ENCODE measurements at regions not wholly inside any gene's neighbourhood (a gene's known extent, or its start where the extent isn't known, plus 50 kb on each side); places are given as distances from the start of the nearest gene placed in this dataset.

GRCh38 chr3:22734207-22734606 is 468.9 kb upstream of the UBE2E2 start:
- ChIA-PET CTCF (no interaction called here), POLR2A (no interaction called here)
- H3K9me3 Mint-ChIP-seq = peaks cover 15% of the 10 kb centered on the region
- ATAC-seq = peak; percentile 41; the same call in 1 of the 2 replicates
- no peak overlapping the region for H3K4me3 Mint-ChIP-seq
- H3K27me3 Mint-ChIP-seq (ENCODE audit: low read depth) = no peaks in the 10 kb centered on the region; the same call in 1 of the 2 replicates
- no peak for DNase-seq (ENCODE audit: low spot score)
- H3K4me1 Mint-ChIP-seq = peaks cover 7% of the 10 kb centered on the region
- H3K27ac Mint-ChIP-seq = no peak overlapping the region
- TF ChIP-seq NR3C1 (CRISPR knock-in tag; conservative IDR thresholded peaks at IDR 0.05; ENCODE audit: low read depth) (no peak), CREB1 (CRISPR knock-in tag; IDR thresholded peaks at IDR 0.05) (no peak), ZNF423 (CRISPR knock-in tag; IDR thresholded peaks at IDR 0.05) (no peak), E2F4 (CRISPR knock-in tag; IDR thresholded peaks at IDR 0.05; ENCODE audit: borderline replicate concordance, low read depth) (no peak), NFATC4 (CRISPR knock-in tag; IDR thresholded peaks at IDR 0.05) (no peak), PRDM15 (CRISPR knock-in tag; IDR thresholded peaks at IDR 0.05) (no peak), ZNF671 (CRISPR knock-in tag; IDR thresholded peaks at IDR 0.05) (no peak)
- TF ChIP-seq, protein P1, sequence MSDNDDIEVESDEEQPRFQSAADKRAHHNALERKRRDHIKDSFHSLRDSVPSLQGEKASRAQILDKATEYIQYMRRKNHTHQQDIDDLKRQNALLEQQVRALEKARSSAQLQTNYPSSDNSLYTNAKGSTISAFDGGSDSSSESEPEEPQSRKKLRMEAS (CRISPR knock-in tag; IDR thresholded peaks at IDR 0.05) = no peak
- no peaks in the 10 kb centered on the region for H3K36me3 Mint-ChIP-seq

DNA sequence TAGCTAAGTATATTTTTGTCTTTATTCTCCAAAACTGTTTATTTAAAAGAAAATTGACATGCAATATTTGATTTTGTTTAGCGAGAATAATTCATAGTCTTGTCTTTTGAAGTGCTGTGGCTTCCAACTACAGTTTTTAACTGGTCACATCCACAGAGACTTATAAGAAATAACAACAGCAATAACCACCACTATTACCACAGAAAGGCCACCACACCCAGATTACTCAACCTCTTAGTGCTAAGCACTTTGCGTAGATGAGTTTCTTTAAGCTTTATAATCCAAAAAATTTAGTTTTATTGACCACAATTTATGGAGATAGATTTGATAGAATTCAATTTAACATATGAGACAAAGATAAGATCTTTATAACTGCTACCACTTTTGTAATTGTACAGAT is 468.4 kb upstream of the UBE2E2 start:
- CTCF ChIA-PET = no interaction called here
- DNase-seq (ENCODE audit: low spot score) = no peak
- POLR2A ChIA-PET = no interaction called here
- Mint-ChIP-seq H3K9me3 (peaks cover 15% of the 10 kb centered on the region), H3K4me1 (peaks cover 6% of the 10 kb centered on the region), H3K36me3 (no peaks in the 10 kb centered on the region), H3K4me3 (no peak overlapping the region), H3K27me3 (ENCODE audit: low read depth) (no peaks in the 10 kb centered on the region; the same call in 1 of the 2 replicates), H3K27ac (no peak overlapping the region)
- ATAC-seq = no peak
- TF ChIP-seq FOXJ3 (CRISPR knock-in tag; IDR thresholded peaks at IDR 0.05; ENCODE audit: borderline replicate concordance) (no peak), KAT7 (CRISPR knock-in tag; IDR thresholded peaks at IDR 0.05; ENCODE audit: borderline replicate concordance) (no peak), FOXP1 (CRISPR knock-in tag; IDR thresholded peaks at IDR 0.05; ENCODE audit: borderline replicate concordance) (no peak), PRDM15 (CRISPR knock-in tag; IDR thresholded peaks at IDR 0.05) (no peak), ETV6 (CRISPR knock-in tag; IDR thresholded peaks at IDR 0.05) (no peak), USF2 (CRISPR knock-in tag; IDR thresholded peaks at IDR 0.05) (no peak), GTF2I (CRISPR knock-in tag; conservative IDR thresholded peaks at IDR 0.05) (no peak), CBFB (CRISPR knock-in tag; IDR thresholded peaks at IDR 0.05; ENCODE audit: low read depth) (no peak), ZNF423 (CRISPR knock-in tag; IDR thresholded peaks at IDR 0.05) (no peak), ZMAT4 (CRISPR knock-in tag; IDR thresholded peaks at IDR 0.05) (no peak)
- TF ChIP-seq, protein P2, sequence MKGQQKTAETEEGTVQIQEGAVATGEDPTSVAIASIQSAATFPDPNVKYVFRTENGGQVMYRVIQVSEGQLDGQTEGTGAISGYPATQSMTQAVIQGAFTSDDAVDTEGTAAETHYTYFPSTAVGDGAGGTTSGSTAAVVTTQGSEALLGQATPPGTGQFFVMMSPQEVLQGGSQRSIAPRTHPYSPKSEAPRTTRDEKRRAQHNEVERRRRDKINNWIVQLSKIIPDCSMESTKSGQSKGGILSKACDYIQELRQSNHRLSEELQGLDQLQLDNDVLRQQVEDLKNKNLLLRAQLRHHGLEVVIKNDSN (CRISPR knock-in tag; IDR thresholded peaks at IDR 0.05) = no peak
- TF ChIP-seq, protein P3, sequence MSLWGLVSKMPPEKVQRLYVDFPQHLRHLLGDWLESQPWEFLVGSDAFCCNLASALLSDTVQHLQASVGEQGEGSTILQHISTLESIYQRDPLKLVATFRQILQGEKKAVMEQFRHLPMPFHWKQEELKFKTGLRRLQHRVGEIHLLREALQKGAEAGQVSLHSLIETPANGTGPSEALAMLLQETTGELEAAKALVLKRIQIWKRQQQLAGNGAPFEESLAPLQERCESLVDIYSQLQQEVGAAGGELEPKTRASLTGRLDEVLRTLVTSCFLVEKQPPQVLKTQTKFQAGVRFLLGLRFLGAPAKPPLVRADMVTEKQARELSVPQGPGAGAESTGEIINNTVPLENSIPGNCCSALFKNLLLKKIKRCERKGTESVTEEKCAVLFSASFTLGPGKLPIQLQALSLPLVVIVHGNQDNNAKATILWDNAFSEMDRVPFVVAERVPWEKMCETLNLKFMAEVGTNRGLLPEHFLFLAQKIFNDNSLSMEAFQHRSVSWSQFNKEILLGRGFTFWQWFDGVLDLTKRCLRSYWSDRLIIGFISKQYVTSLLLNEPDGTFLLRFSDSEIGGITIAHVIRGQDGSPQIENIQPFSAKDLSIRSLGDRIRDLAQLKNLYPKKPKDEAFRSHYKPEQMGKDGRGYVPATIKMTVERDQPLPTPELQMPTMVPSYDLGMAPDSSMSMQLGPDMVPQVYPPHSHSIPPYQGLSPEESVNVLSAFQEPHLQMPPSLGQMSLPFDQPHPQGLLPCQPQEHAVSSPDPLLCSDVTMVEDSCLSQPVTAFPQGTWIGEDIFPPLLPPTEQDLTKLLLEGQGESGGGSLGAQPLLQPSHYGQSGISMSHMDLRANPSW (CRISPR knock-in tag; conservative IDR thresholded peaks at IDR 0.05; ENCODE audit: low read depth) = no peak
- TF ChIP-seq, protein P4, sequence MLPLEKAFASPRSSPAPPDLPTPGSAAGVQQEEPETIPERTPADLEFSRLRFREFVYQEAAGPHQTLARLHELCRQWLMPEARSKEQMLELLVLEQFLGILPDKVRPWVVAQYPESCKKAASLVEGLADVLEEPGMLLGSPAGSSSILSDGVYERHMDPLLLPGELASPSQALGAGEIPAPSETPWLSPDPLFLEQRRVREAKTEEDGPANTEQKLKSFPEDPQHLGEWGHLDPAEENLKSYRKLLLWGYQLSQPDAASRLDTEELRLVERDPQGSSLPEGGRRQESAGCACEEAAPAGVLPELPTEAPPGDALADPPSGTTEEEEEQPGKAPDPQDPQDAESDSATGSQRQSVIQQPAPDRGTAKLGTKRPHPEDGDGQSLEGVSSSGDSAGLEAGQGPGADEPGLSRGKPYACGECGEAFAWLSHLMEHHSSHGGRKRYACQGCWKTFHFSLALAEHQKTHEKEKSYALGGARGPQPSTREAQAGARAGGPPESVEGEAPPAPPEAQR (CRISPR knock-in tag; IDR thresholded peaks at IDR 0.05) = no peak

Data from WTC11 (cell line).